ENCODE measurements at regions not wholly inside any gene's neighbourhood (a gene's known extent, or its start where the extent isn't known, plus 50 kb on each side); places are given as distances from the start of the nearest gene placed in this dataset.

DNA sequence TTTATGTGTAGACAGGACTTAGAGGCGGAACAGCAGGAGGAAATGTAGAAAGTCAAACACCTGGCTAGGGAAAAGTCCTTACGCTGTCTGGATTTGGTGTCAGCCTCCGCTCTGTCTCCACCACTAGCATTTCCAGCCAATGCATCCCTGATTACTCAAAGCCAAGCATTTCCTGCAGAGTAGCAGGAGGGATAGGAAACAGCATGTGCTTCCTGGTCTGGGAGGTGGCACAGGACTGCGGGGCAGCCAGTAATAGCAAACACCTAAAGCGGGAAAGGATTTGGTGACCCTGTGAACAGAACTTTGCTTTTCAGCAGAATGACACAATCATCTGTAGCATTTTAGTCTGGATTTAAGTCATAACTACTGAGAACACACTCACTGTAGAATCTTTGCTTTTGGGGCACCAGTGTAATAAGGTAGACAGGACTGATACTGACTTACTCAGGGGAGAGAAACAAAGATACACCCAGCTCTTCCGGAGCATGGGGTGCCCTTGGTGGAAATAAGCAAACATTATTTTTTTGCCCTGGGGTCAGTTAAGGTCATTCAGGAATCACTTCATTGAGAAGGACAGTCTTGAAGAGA lies 133.3 kb upstream of the AHI1 start:
- TF ChIP-seq CTCF (IDR thresholded peaks at IDR 0.05) (no peak), POLR2AphosphoS5 (IDR thresholded peaks at IDR 0.05) (peak in 1 of 4 donors; percentile 34), POLR2A (IDR thresholded peaks at IDR 0.05) (no peak), EP300 (IDR thresholded peaks at IDR 0.05) (peak in 1 of 4 donors; percentile 35)

Measured in sigmoid colon (tissue), 4 donors.